Natural killer cell treated with Interleukin-12 subunit alpha and Interleukin-12 subunit beta and Interleukin-15 and Interleukin-18, amount 100 ng/mL, for 72 hours (primary cell): ENCODE measurements at regions not wholly inside any gene's neighbourhood (a gene's known extent, or its start where the extent isn't known, plus 50 kb on each side); places are given as distances from the start of the nearest gene placed in this dataset.
"Not testable (repeated sequence)": the region's sequence is repeated elsewhere in the genome, so short reads cannot be mapped to it uniquely, and the experiment has no call there.

Source experiments
- ATAC-seq, 2 donors: fragments of 150-1000 bp; cut with Tn5 transposase in 1 of 2; sonication (Bioruptor Pico), chemical (Tn5 transposase) in 1 of 2; 2 replicates each; pipeline ENCODE4 v1.10.0; 2021
- DNase-seq: peaks from one replicate; pipeline ENCODE4 v3.0.0; 2022; ENCODE audit warnings: low spot score
- H3K27ac Mint-ChIP-seq, 2 donors: 1 replicate in 1 of 2; 2 replicates in 1 of 2; pipeline ENCODE4 v1.8.0; 2022; ENCODE audit warnings: mixed read lengths in 2 of 2, mild to moderate bottlenecking in 1 of 2, moderate library complexity in 1 of 2
- H3K27me3 Mint-ChIP-seq, 2 donors: 1 replicate in 1 of 2; 2 replicates in 1 of 2; pipeline ENCODE4 v1.8.0; 2022; ENCODE audit warnings: mixed read lengths in 2 of 2
- H3K36me3 Mint-ChIP-seq: one replicate; pipeline ENCODE4 v1.8.0; 2022; ENCODE audit warnings: mixed read lengths
- H3K4me1 Mint-ChIP-seq, 2 donors: 1 replicate in 1 of 2; 2 replicates in 1 of 2; pipeline ENCODE4 v1.8.0; 2022; ENCODE audit warnings: low read depth in 2 of 2, mixed read lengths in 2 of 2, mild to moderate bottlenecking in 1 of 2
- H3K4me3 Mint-ChIP-seq: one replicate; pipeline ENCODE4 v1.8.0; 2022; ENCODE audit warnings: mixed read lengths
- H3K9me3 Mint-ChIP-seq: 2 replicates; pipeline ENCODE4 v1.8.0; 2022; ENCODE audit warnings: mixed read lengths

- H3K27ac Mint-ChIP-seq = no peak overlapping the region
- no peaks in the 10 kb centered on the region for H3K27me3 Mint-ChIP-seq
- no peaks in the 10 kb centered on the region for H3K36me3 Mint-ChIP-seq
- ATAC-seq (no peak), DNase-seq (no peak)
- H3K4me1 Mint-ChIP-seq = no peaks in the 10 kb centered on the region
- peaks cover 2% of the 10 kb centered on the region for H3K9me3 Mint-ChIP-seq
- H3K4me3 Mint-ChIP-seq = no peak overlapping the region
Measured at GRCh38 chr2:35463805-35464596, 891.6 kb upstream of the CRIM1 start.

DNA sequence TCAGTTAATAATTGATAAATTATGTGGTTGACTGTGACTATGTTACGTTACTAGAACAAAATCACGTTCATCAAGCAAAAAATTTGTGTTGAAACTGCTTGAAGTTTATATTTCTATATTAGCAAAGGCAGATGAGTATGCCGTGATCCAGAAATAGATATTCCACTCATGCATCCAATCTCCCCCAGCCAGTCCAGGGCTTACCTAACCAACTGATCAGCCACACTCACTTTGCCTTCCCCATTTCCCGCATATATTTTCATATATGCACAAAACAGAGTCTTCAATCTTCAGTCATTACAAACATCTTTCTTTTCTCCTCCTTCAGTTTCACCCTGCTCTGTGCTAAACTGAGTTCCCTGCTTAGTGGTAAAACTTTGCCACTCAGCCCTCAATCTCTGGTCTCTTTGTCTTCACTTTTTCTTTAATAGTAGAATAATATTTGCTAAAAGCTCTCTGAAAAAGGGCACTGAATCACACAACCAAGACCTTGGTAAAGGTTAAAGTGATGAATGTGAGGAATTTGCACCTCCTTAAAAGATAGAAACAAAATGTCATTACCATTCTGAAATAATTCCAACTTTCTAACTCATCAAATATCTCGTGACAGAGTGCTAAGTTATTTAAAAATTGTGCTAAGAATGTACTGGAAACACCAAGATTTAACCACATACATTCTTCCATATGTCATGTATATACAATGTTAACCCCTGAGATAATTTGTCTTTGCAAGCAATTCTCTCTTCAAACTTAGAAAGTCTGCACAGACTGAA lies 893.2 kb upstream of the CRIM1 start:
- no peaks in the 10 kb centered on the region for H3K4me1 Mint-ChIP-seq
- DNase-seq (no peak), ATAC-seq (no peak)
- H3K27me3 Mint-ChIP-seq = no peaks in the 10 kb centered on the region
- H3K9me3 Mint-ChIP-seq = peaks cover 2% of the 10 kb centered on the region
- H3K27ac Mint-ChIP-seq = no peak overlapping the region
- H3K36me3 Mint-ChIP-seq = no peaks in the 10 kb centered on the region
- H3K4me3 Mint-ChIP-seq = no peak overlapping the region

DNA sequence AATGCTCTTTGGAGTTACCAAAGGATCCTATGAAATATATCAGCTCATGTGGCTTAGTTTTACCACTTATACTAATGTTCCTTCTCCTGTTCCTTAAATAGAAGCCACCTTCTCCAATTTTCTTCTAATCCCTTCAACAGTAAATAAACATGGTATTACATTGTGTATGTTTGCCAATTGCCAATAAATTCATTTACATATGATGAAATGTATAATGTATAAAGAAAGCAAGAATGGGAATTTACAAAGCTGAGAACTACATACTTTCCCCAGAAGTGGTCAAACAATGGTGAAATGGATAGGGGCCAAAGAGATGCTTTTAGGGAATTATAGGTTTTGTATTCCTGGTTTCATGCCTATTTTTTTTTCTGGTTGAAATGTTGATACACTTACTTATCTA lies 894.2 kb upstream of the CRIM1 start:
- Mint-ChIP-seq H3K9me3 (peaks cover 2% of the 10 kb centered on the region), H3K4me1 (no peaks in the 10 kb centered on the region), H3K4me3 (no peak overlapping the region), H3K36me3 (no peaks in the 10 kb centered on the region), H3K27me3 (no peaks in the 10 kb centered on the region), H3K27ac (no peak overlapping the region)
- no peak for ATAC-seq
- DNase-seq = no peak

DNA sequence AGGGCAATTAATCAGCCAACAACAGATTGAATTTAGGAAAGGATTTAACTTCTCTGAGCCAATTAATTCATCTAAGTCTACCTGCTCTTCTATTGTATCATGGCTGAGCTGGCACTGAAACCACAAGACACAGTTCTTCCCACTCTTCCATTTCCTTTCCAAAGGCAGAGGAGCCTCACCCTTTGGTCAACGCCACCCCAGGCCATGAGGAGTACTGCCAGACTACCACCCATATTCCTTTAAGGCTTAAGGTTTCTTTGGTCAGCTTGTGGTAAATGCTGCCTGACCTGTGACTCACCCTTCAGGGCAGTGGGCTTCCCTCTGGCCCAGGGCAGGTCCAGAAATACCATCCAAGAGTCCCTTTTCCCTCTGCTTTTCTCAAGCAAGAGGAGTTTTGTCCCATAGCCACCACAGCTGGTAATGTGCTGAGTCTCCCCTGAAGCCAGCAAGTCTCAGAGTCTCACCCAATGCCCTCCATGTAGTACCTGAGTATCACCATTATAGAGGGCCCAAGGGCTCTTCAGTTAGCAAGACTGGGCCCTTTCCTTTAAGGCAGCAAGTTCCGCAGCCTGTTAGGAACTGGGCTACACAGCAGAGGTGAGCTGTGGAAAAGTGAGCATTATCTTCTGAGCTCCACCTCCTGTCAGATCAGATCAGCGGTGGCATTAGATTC lies 900.5 kb upstream of the CRIM1 start:
- no peak for ATAC-seq

GRCh38 chr2:35447821-35448220 lies 907.8 kb upstream of the CRIM1 start:
- H3K36me3 Mint-ChIP-seq = no peaks in the 10 kb centered on the region
- H3K4me1 Mint-ChIP-seq = no peaks in the 10 kb centered on the region
- no peaks in the 10 kb centered on the region for H3K27me3 Mint-ChIP-seq
- ATAC-seq = no peak
- H3K27ac Mint-ChIP-seq = no peak overlapping the region
- H3K9me3 Mint-ChIP-seq = no peaks in the 10 kb centered on the region
- no peak overlapping the region for H3K4me3 Mint-ChIP-seq
- no peak for DNase-seq

More for the DNA sequence above, 900.5 kb upstream of the CRIM1 start:
- Mint-ChIP-seq H3K36me3 (no peaks in the 10 kb centered on the region), H3K27ac (no peak overlapping the region), H3K4me1 (no peaks in the 10 kb centered on the region), H3K27me3 (no peaks in the 10 kb centered on the region), H3K4me3 (no peak overlapping the region), H3K9me3 (no peaks in the 10 kb centered on the region)
- DNase-seq = no peak

DNA sequence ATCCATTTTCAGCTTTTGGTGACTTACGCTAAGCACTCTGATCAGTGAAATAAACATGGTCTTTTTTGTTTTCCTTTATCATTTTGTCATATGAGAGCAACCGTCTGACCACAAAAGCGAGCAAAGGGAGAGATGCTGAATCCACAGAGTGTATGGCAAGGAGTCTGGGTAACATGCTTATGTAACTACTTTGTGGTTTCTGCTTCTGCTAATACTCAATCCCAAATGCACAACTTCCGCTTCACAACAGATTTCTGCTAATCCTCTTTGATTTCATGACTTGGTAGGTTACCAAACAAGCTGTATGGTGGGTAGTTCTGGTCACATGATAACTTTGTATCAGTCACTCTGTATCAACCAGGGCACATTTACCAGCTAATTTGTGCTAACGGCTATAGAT lies 908.4 kb upstream of the CRIM1 start:
- no peak overlapping the region for H3K27ac Mint-ChIP-seq
- H3K4me3 Mint-ChIP-seq = no peak overlapping the region
- no peaks in the 10 kb centered on the region for H3K9me3 Mint-ChIP-seq
- no peaks in the 10 kb centered on the region for H3K36me3 Mint-ChIP-seq
- ATAC-seq = no peak
- no peaks in the 10 kb centered on the region for H3K4me1 Mint-ChIP-seq
- no peaks in the 10 kb centered on the region for H3K27me3 Mint-ChIP-seq
- DNase-seq = no peak

DNA sequence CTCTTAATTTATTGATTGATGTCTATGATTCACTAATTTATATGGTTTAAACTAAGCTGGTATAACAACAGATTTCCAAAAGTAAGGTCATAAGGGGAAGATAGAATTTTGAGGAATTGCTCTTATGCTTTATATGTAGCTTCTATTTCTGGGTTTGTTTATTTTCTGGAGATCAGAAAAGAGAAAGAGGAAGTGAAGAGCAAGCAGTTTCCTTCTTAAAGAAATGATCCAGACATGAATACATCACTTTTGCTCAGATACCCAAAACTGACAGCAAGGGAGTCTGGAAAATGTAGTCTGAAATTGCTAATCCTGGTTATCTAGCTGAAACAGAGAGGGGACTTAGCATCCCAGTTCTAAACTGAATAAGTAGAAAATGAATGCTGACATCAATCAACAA lies 912.5 kb upstream of the CRIM1 start:
- DNase-seq (no peak), ATAC-seq (no peak)
- Mint-ChIP-seq H3K27ac (no peak overlapping the region), H3K9me3 (peaks cover 6% of the 10 kb centered on the region), H3K4me3 (no peak overlapping the region), H3K4me1 (no peaks in the 10 kb centered on the region), H3K36me3 (no peaks in the 10 kb centered on the region), H3K27me3 (no peaks in the 10 kb centered on the region)

DNA sequence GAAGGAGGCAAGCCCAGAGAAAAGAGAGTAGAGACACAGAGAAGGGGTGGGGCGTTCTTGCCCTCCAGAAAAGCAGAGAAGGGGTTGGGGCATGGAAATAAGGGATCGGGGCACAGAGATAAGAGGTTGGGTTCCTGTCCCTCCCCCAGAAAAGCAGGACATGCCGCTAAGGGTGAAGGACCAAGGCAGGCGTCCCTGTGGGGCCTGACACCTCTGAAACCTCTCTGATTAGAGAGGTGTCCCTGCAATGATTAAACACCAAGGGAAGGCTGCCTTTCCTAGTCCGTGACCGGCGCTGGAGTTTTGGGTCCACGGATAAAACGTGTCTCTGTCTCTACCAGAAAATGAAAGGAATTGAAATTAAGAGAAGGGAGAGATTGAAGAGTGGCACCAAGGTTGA lies 914.0 kb upstream of the CRIM1 start:
- H3K27ac Mint-ChIP-seq, ATAC-seq, H3K9me3 Mint-ChIP-seq, H3K36me3 Mint-ChIP-seq, DNase-seq, H3K27me3 Mint-ChIP-seq, H3K4me1 Mint-ChIP-seq, H3K4me3 Mint-ChIP-seq: not testable (repeated sequence)

- not testable (repeated sequence) for H3K36me3 Mint-ChIP-seq, ATAC-seq
Measured at GRCh38 chr2:35440308-35440707, 915.3 kb upstream of the CRIM1 start.

GRCh38 chr2:35436893-35437292 lies 918.7 kb upstream of the CRIM1 start:
- not testable (repeated sequence) for H3K9me3 Mint-ChIP-seq, H3K27me3 Mint-ChIP-seq, H3K27ac Mint-ChIP-seq, ATAC-seq, H3K4me1 Mint-ChIP-seq, H3K4me3 Mint-ChIP-seq, H3K36me3 Mint-ChIP-seq, DNase-seq

More at GRCh38 chr2:35440308-35440707, 915.3 kb upstream of the CRIM1 start:
- not testable (repeated sequence) for H3K4me1 Mint-ChIP-seq, H3K27me3 Mint-ChIP-seq, H3K27ac Mint-ChIP-seq, DNase-seq, H3K4me3 Mint-ChIP-seq, H3K9me3 Mint-ChIP-seq

GRCh38 chr2:35428548-35428947 lies 927.0 kb upstream of the CRIM1 start:
- Mint-ChIP-seq H3K9me3 (peaks cover 4% of the 10 kb centered on the region), H3K36me3 (no peaks in the 10 kb centered on the region), H3K27ac (no peak overlapping the region), H3K4me1 (no peaks in the 10 kb centered on the region), H3K27me3 (no peaks in the 10 kb centered on the region), H3K4me3 (no peak overlapping the region)
- no peak for DNase-seq
- no peak for ATAC-seq

GRCh38 chr2:35421485-35421884 lies 934.1 kb upstream of the CRIM1 start:
- DNase-seq (no peak), ATAC-seq (no peak)
- Mint-ChIP-seq H3K4me1 (no peaks in the 10 kb centered on the region), H3K27me3 (no peaks in the 10 kb centered on the region), H3K27ac (no peak overlapping the region), H3K36me3 (no peaks in the 10 kb centered on the region), H3K4me3 (no peak overlapping the region), H3K9me3 (peaks cover 7% of the 10 kb centered on the region)

GRCh38 chr2:35417293-35417692 lies 938.3 kb upstream of the CRIM1 start:
- Mint-ChIP-seq H3K27me3 (no peaks in the 10 kb centered on the region), H3K27ac (no peak overlapping the region), H3K4me1 (no peaks in the 10 kb centered on the region), H3K9me3 (peaks cover 8% of the 10 kb centered on the region), H3K36me3 (no peaks in the 10 kb centered on the region), H3K4me3 (no peak overlapping the region)
- DNase-seq (no peak), ATAC-seq (no peak)
